DND-41 (cell line): ENCODE measurements at regions not wholly inside any gene's neighbourhood (a gene's known extent, or its start where the extent isn't known, plus 50 kb on each side); places are given as distances from the start of the nearest gene placed in this dataset.

ENCODE experiments used
- CTCF ChIP-seq: IDR thresholded peaks from 2 replicates; pipeline ENCODE4 v1.5.1; 2012; ENCODE audit warnings: borderline replicate concordance, low read length, moderate library complexity, mild to moderate bottlenecking; ENCODE audit not compliant: poor library complexity, severe bottlenecking; ENCODE audit errors: extremely low read depth
- EZH2 ChIP-seq: IDR thresholded peaks from 3 replicates; pipeline ENCODE4 v1.6.1; 2012; ENCODE audit warnings: borderline replicate concordance, low read depth, mild to moderate bottlenecking, moderate library complexity, low read length, inconsistent platforms; ENCODE audit not compliant: severe bottlenecking

DNA sequence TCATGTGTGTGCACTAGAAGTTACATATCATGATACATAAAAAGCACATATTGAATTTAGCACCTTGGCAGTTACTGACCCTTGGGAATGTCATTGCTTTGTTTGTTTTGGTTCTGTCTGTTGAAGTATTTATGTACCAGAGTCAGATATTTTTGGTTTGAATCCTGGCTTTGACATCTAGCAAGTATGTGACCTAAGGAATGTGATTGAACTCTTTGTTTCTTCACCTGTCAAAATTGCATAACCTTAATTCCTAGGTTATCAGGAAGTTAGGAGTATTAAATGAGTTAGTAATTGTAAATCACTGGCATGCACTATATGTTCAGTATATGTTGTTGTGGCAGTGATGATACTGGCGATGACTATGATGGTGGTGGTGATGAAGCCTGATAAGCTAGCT lies 1003.5 kb upstream of the NRXN1 start:
- TF ChIP-seq CTCF = no peak
- TF ChIP-seq EZH2 = no peak
